SK-N-SH treated with all-trans-retinoic acid at 6 μM for 48 hours (cell line): ENCODE measurements at regions not wholly inside any gene's neighbourhood (a gene's known extent, or its start where the extent isn't known, plus 50 kb on each side); places are given as distances from the start of the nearest gene placed in this dataset.

Experiments
- ATAC-seq: fragments of 200-7000 bp; cut with Tn5 transposase; 3 replicates; pipeline ENCODE4 v1.9.1; 2020; ENCODE audit warnings: mild to moderate bottlenecking, moderate library complexity
- ARNTL ChIP-seq: fragments of 450-650 bp; formaldehyde crosslinking; IDR thresholded peaks from 2 replicates; pipeline ENCODE4 v1.5.0; 2020; ENCODE audit warnings: low read depth, mild to moderate bottlenecking, moderate library complexity, borderline replicate concordance
- CREB5 ChIP-seq: fragments of 250-450 bp; sonication (Bioruptor Pico); IDR thresholded peaks from 2 replicates; pipeline ENCODE4 v1.5.1; 2020; ENCODE audit warnings: low read depth, mild to moderate bottlenecking, moderate library complexity
- CSDC2 ChIP-seq: fragments of 250-450 bp; sonication (Bioruptor Pico); IDR thresholded peaks from 2 replicates; pipeline ENCODE4 v1.5.0; 2020; ENCODE audit warnings: mild to moderate bottlenecking, moderate library complexity
- CSRNP3 ChIP-seq: fragments of 250-450 bp; sonication (Bioruptor Pico); IDR thresholded peaks from 2 replicates; pipeline ENCODE4 v1.5.1; 2021; ENCODE audit warnings: mild to moderate bottlenecking, moderate library complexity
- ESRRG ChIP-seq: fragments of 250-450 bp; sonication (Bioruptor Pico); IDR thresholded peaks from 2 replicates; pipeline ENCODE4 v1.6.1; 2021; ENCODE audit warnings: mild to moderate bottlenecking
- GLIS3 ChIP-seq: fragments of 250-450 bp; sonication (Bioruptor Pico); IDR thresholded peaks from 2 replicates; pipeline ENCODE4 v1.5.0; 2020; ENCODE audit warnings: mild to moderate bottlenecking, moderate library complexity
- ISL1 ChIP-seq: fragments of 250-450 bp; sonication (Bioruptor Pico); IDR thresholded peaks from 2 replicates; pipeline ENCODE4 v2.1.2; 2022; ENCODE audit warnings: mild to moderate bottlenecking, moderate library complexity
- OSR1 ChIP-seq: fragments of 250-450 bp; sonication (Bioruptor Pico); IDR thresholded peaks from 2 replicates; pipeline ENCODE4 v1.8.0; 2022; ENCODE audit warnings: moderate library complexity, mild to moderate bottlenecking, inconsistent platforms
- PATZ1 ChIP-seq: fragments of 250-450 bp; sonication (Bioruptor Pico); IDR thresholded peaks from 2 replicates; pipeline ENCODE4 v1.8.0; 2020; ENCODE audit warnings: mild to moderate bottlenecking, moderate library complexity, borderline replicate concordance
- POU6F1 ChIP-seq: fragments of 250-450 bp; sonication (Bioruptor Pico); IDR thresholded peaks from 2 replicates; pipeline ENCODE4 v1.8.0; 2021; ENCODE audit warnings: low read depth, mild to moderate bottlenecking, moderate library complexity, borderline replicate concordance
- PPARA ChIP-seq: fragments of 250-450 bp; sonication (Bioruptor Pico); IDR thresholded peaks from 2 replicates; pipeline ENCODE4 v1.5.0; 2020; ENCODE audit warnings: mild to moderate bottlenecking, borderline replicate concordance
- RARB ChIP-seq: fragments of 250-450 bp; sonication (Bioruptor Pico); IDR thresholded peaks from 2 replicates; pipeline ENCODE4 v1.8.0; 2021; ENCODE audit warnings: mild to moderate bottlenecking, moderate library complexity
- SNAI2 ChIP-seq: fragments of 250-450 bp; sonication (Bioruptor Pico); IDR thresholded peaks from 2 replicates; pipeline ENCODE4 v1.5.0; 2020; ENCODE audit warnings: mild to moderate bottlenecking, moderate library complexity
- TCF4 ChIP-seq: fragments of 250-450 bp; sonication (Bioruptor Pico); IDR thresholded peaks from 2 replicates; pipeline ENCODE4 v1.8.0; 2021; ENCODE audit warnings: mild to moderate bottlenecking, moderate library complexity, borderline replicate concordance
- TOX ChIP-seq: fragments of 250-450 bp; sonication (Bioruptor Pico); IDR thresholded peaks from 2 replicates; pipeline ENCODE4 v1.8.0; 2021; ENCODE audit warnings: mild to moderate bottlenecking, moderate library complexity, borderline replicate concordance
- TSHZ2 ChIP-seq: fragments of 250-450 bp; sonication (Bioruptor Pico); IDR thresholded peaks from 2 replicates; pipeline ENCODE4 v1.5.0; 2020; ENCODE audit warnings: mild to moderate bottlenecking, moderate library complexity
- ZC3H10 ChIP-seq: fragments of 250-450 bp; sonication (Bioruptor Pico); IDR thresholded peaks from 2 replicates; pipeline ENCODE4 v1.5.1; 2021; ENCODE audit warnings: mild to moderate bottlenecking, moderate library complexity
- ZFP3 ChIP-seq: fragments of 250-450 bp; sonication (Bioruptor Pico); IDR thresholded peaks from 2 replicates; pipeline ENCODE4 v1.5.0; 2020; ENCODE audit warnings: mild to moderate bottlenecking, moderate library complexity
- ZNF565 ChIP-seq: fragments of 450-650 bp; formaldehyde crosslinking; conservative IDR thresholded peaks from 2 replicates; pipeline ENCODE4 v1.5.0; 2020; ENCODE audit warnings: low read depth, mild to moderate bottlenecking, moderate library complexity
- ZNF70 ChIP-seq: fragments of 450-650 bp; formaldehyde crosslinking; IDR thresholded peaks from 2 replicates; pipeline ENCODE4 v1.5.0; 2020; ENCODE audit warnings: mild to moderate bottlenecking, moderate library complexity
- ZNF8 ChIP-seq: fragments of 450-650 bp; formaldehyde crosslinking; IDR thresholded peaks from 2 replicates; pipeline ENCODE4 v1.5.0; 2020; ENCODE audit warnings: mild to moderate bottlenecking, moderate library complexity

- TF ChIP-seq POU6F1 (CRISPR knock-in tag) (no peak), ZC3H10 (no peak), ZNF8 (CRISPR knock-in tag) (no peak), ARNTL (CRISPR knock-in tag) (no peak)
These were observed 171.9 kb upstream of the RASA1 start (continued) for GRCh38 chr5:87095787-87096186.

GRCh38 chr5:87097664-87098063 is 170.0 kb upstream of the RASA1 start:
- no peak for TF ChIP-seq TOX (CRISPR knock-in tag)
- no peak for TF ChIP-seq ZFP3 (CRISPR knock-in tag)
- TF ChIP-seq ZC3H10 = no peak
- no peak for TF ChIP-seq SNAI2
- TF ChIP-seq PPARA = no peak
- TF ChIP-seq TSHZ2 (CRISPR knock-in tag) = no peak
- no peak for TF ChIP-seq ESRRG (CRISPR knock-in tag)
- TF ChIP-seq PATZ1 = no peak
- TF ChIP-seq POU6F1 (CRISPR knock-in tag) = no peak
- TF ChIP-seq ZNF565 = no peak
- no peak for TF ChIP-seq RARB (CRISPR knock-in tag)
- no peak for TF ChIP-seq CREB5
- TF ChIP-seq ISL1 (CRISPR knock-in tag) = no peak
- no peak for ATAC-seq

- no peak for ATAC-seq
These were observed 168.3 kb upstream of the RASA1 start for GRCh38 chr5:87099291-87099839.

More at GRCh38 chr5:87099291-87099839, 168.3 kb upstream of the RASA1 start:
- no peak for TF ChIP-seq CSRNP3 (CRISPR knock-in tag)
- no peak for TF ChIP-seq ARNTL (CRISPR knock-in tag)
- TF ChIP-seq RARB (CRISPR knock-in tag) = no peak
- no peak for TF ChIP-seq CSDC2 (CRISPR knock-in tag)
- TF ChIP-seq ZNF8 (CRISPR knock-in tag) = no peak
- TF ChIP-seq ZNF565 = no peak
- TF ChIP-seq TOX (CRISPR knock-in tag) = no peak
- TF ChIP-seq SNAI2 = no peak
- TF ChIP-seq PPARA = no peak
- no peak for TF ChIP-seq GLIS3 (CRISPR knock-in tag)
- no peak for TF ChIP-seq PATZ1
- no peak for TF ChIP-seq ISL1 (CRISPR knock-in tag)
- TF ChIP-seq OSR1 (CRISPR knock-in tag) = no peak
- no peak for TF ChIP-seq TSHZ2 (CRISPR knock-in tag)
- no peak for TF ChIP-seq ZNF70
- no peak for TF ChIP-seq TCF4
- TF ChIP-seq, all 23 proteins: peak for 0
